HEK293T (cell line): ENCODE measurements at regions not wholly inside any gene's neighbourhood (a gene's known extent, or its start where the extent isn't known, plus 50 kb on each side); places are given as distances from the start of the nearest gene placed in this dataset.

Source experiments
- ARNT ChIP-seq: fragments of 450-650 bp; IDR thresholded peaks from 2 replicates; pipeline ENCODE4 v1.6.1; 2017; ENCODE audit warnings: mild to moderate bottlenecking
- BHLHE40 ChIP-seq: fragments of 450-650 bp; IDR thresholded peaks from 2 replicates; pipeline ENCODE4 v1.6.1; 2016; ENCODE audit warnings: mild to moderate bottlenecking, moderate library complexity, borderline replicate concordance
- CTBP1 ChIP-seq: fragments of 450-650 bp; IDR thresholded peaks from 2 replicates; pipeline ENCODE4 v1.6.1; 2016; ENCODE audit warnings: borderline replicate concordance
- ELF4 ChIP-seq: fragments of 450-650 bp; IDR thresholded peaks from 2 replicates; pipeline ENCODE4 v1.6.1; 2017; ENCODE audit warnings: antibody characterized with exemption
- FOXA1 ChIP-seq: fragments of 450-650 bp; IDR thresholded peaks from 2 replicates; pipeline ENCODE4 v1.6.1; 2016; ENCODE audit warnings: mild to moderate bottlenecking
- FOXK2 ChIP-seq: fragments of 450-650 bp; IDR thresholded peaks from 2 replicates; pipeline ENCODE4 v1.6.1; 2016; ENCODE audit warnings: mild to moderate bottlenecking
- FOXM1 ChIP-seq: fragments of 450-650 bp; IDR thresholded peaks from 2 replicates; pipeline ENCODE4 v1.6.1; 2017; ENCODE audit warnings: mild to moderate bottlenecking, borderline replicate concordance
- HDGF ChIP-seq: fragments of 450-650 bp; IDR thresholded peaks from 2 replicates; pipeline ENCODE4 v1.6.1; 2017; ENCODE audit warnings: antibody characterized with exemption, borderline replicate concordance
- LEF1 ChIP-seq: fragments of 450-650 bp; IDR thresholded peaks from 2 replicates; pipeline ENCODE4 v1.6.1; 2017; ENCODE audit warnings: mild to moderate bottlenecking, borderline replicate concordance
- NFRKB ChIP-seq: fragments of 450-650 bp; IDR thresholded peaks from 2 replicates; pipeline ENCODE4 v1.6.1; 2016; ENCODE audit warnings: mild to moderate bottlenecking, moderate library complexity
- SP1 ChIP-seq: fragments of 450-650 bp; IDR thresholded peaks from 2 replicates; pipeline ENCODE4 v1.6.1; 2017
- SUZ12 ChIP-seq: fragments of 450-650 bp; IDR thresholded peaks from 2 replicates; pipeline ENCODE4 v1.6.1; 2016; ENCODE audit warnings: mild to moderate bottlenecking
- TARDBP ChIP-seq: fragments of 450-650 bp; IDR thresholded peaks from 2 replicates; pipeline ENCODE4 v1.6.1; 2016
- TF ChIP-seq, protein P1 (sequence below): fragments of 450-650 bp; IDR thresholded peaks from 2 replicates; pipeline ENCODE4 v1.6.1; 2016

DNA sequence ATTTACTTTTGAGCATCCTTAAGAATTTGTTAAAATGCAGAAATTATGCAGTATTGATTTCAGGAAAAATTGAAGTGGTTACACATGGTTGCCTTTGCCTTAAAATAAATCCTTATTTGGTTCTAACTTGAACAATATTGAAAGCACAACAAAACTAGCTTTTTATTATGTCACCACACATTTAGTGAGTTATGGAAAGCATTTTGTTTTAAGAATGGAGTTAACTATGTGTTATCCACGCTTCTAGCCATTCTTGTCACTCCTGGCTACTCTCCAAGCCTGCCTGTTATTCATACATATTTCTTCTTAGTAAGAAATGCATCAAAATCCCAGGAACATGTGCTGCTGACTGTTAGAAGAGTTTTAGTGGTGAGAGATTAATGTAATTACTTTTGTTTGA, 73.9 kb downstream of the FAT4 start:
- no peak for TF ChIP-seq ARNT
- TF ChIP-seq ELF4 = no peak
- no peak for TF ChIP-seq CTBP1
- no peak for TF ChIP-seq BHLHE40
- no peak for TF ChIP-seq HDGF
- TF ChIP-seq SUZ12 = no peak
- TF ChIP-seq SP1 = no peak
- no peak for TF ChIP-seq NFRKB
- TF ChIP-seq, protein P1, sequence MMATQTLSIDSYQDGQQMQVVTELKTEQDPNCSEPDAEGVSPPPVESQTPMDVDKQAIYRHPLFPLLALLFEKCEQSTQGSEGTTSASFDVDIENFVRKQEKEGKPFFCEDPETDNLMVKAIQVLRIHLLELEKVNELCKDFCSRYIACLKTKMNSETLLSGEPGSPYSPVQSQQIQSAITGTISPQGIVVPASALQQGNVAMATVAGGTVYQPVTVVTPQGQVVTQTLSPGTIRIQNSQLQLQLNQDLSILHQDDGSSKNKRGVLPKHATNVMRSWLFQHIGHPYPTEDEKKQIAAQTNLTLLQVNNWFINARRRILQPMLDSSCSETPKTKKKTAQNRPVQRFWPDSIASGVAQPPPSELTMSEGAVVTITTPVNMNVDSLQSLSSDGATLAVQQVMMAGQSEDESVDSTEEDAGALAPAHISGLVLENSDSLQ = no peak
- TF ChIP-seq FOXM1 = no peak
- TF ChIP-seq TARDBP = no peak
- TF ChIP-seq LEF1 = no peak
- no peak for TF ChIP-seq FOXA1
- no peak for TF ChIP-seq FOXK2
